Forelimb muscle (tissue), 1 donor: ENCODE measurements at regions not wholly inside any gene's neighbourhood (a gene's known extent, or its start where the extent isn't known, plus 50 kb on each side); places are given as distances from the start of the nearest gene placed in this dataset.
"Not testable (repeated sequence)": the region's sequence is repeated elsewhere in the genome, so short reads cannot be mapped to it uniquely, and the experiment has no call there.

Experiments
- DNase-seq: peaks from one replicate; pipeline ENCODE4 v3.0.0-alpha.2; 2013; ENCODE audit warnings: low read depth

DNA sequence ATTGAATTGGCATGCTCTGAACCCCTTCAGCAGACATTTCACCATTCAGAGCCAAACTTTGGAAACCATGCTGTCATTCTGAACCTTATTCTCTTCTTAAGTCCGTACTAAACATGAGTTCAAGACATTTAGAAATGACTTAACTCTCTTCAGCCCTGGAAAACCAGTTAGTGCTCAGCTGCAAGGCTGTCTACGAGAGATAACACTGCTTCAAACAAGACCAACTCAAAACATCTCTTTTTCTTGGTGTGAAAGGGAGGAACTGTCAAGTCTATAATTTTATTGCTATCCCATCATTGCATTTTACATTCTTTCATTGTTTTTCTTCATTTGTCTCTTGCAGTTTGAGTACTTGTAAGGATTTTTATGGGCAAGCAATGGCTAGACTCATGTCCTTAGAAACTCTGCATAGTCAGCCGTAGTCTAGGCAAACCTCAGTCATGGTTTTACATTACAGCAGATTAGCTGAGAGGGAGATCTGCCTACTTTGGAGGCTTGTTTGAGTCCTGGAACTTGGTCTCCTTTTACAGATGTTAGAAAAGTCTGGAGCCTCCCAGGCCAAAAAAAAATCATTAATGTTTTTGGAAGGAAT, 120.6 kb upstream of the JADE1 start:
- DNase-seq = no peak

DNA sequence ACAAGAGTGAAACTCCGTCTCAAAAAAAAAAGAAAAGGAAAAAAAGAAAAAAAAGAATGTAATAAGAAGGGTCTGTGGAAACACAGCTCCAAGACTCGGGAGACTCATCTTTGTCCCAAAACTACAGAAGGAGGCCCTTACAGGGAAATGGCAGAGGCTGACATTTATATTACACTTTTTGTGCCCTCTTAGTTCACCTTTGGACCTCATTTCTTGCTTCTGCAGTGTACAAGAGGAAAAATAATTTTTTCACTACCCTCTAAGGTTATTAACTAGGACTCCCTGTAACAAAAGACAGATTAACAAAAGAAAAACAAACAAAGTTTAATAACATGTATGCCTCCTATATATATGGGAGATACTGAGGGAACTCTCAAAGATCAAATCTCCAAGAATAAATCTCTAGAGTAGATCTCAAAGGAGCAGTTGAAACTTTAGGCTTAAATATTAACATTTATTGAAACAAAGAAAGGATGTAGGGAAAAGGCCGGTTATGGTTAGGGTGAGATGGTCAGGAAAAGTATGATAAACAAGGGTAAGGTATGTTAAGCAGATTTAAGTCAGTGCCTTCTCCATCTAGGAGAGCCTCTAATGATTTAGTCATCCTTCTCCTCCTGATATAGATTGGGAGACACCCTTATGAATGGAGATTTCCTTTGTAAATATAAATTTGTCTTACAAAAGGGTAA, 121.3 kb upstream of the JADE1 start:
- DNase-seq = no peak

DNA sequence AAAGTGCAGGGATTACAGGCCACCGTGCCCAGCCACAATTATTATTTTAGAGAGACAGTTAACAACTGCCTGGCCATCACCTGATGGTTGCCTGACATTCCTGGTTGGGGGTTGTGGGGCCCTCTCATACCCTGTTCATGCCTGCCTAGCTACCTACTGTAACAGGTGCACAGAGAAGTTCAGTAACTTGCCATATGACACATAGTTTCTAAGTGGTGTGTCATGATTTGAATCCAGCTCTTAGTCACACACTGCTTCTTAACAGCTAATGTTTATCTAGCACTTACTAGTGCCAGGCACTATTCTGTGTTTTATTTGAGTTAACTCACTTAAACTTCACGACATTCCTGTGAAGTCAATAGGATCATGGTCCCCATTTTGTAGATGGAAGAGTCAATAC, 122.7 kb upstream of the JADE1 start:
- no peak for DNase-seq

DNA sequence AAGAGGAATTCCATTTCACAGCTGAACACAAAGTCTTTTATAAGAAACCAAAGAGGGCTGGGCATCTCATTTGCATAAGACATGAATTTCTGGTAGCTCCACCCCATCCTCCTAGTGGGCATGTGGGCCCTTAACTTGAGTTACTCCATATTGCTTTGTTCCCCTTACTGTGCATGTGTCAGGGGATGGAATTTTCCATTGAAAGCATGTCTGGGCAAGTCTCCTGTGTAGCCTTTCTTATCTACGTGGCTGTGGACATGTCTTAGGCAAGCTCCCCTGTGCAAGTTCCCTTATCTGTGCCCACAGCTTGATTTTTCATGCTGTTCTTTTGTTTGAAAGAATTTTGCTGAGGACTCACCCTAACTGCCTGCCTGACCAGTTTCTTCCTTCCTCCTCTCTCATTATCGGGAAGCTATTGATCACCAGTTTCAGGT, 123.5 kb upstream of the JADE1 start:
- DNase-seq = no peak

DNA sequence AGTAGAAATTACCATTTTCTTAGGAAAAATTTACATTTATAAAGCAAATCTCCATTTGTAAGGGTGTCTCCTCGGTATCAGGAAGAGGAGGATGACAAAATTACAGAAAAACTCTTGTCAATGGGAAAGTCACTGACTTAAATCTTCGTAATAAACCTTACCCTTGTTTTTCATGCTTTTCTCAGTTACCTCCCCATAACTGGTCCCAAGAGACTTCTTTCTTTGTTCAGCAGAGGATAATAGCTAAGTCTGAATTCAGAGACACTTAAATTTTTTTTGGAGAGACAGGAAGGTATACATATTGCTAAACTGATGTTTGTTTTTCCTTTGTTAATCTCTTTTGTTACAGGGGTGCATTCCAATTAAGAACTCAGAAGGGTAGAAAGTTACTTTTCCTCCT, 125.5 kb upstream of the JADE1 start:
- DNase-seq = no peak

DNA sequence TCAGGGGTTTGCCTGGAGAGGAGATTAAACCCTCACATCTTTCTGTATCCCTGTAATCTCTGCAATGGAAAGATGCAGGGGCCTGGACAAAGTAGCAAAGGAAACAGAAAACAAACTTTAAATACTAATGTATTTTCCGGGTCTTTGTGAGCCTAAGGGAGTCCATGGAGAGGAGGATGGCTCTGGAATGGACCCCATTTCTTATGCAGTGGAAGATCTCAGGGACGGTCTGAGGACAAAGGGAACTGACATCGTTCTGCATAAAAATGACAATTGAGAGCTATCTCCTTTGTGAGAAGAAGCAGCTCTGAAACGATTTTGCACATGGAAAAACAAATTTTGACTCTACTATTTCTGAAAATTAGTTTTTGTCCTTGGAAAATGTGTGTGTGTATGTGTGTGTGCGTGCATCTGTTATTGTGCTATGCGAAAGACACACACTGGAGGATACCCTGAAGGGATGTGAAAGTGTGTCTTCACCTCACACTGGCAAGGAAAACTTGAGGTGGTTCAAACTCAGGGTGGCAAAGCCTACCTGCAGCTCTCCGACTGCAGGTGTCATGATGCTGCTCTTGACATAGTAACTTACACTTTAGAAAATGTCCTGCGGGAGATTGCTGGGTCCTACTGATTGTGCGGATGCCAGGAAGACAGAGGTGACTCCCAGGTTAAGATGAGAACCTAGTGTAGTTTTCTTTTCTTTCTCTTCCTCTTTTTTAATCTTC, 126.4 kb upstream of the JADE1 start:
- no peak for DNase-seq

DNA sequence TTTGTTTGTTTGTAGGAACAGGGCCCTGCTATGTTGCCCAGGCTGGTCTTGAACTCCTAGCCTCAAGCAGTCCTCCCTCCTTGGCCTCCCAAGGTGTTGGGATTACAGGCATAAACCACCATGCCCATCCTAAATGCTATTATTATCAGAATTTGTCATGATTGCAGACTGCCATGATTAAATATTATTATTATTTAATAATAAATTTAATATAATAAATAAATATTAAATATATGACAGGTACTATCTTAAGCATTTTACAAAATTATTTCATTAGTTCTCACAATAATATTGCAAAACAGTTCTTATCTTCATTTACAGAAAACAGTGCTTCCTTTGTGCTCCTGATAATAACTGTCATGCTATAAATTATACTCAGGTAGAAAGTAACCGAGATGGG, 133.4 kb upstream of the JADE1 start:
- DNase-seq = no peak

DNA sequence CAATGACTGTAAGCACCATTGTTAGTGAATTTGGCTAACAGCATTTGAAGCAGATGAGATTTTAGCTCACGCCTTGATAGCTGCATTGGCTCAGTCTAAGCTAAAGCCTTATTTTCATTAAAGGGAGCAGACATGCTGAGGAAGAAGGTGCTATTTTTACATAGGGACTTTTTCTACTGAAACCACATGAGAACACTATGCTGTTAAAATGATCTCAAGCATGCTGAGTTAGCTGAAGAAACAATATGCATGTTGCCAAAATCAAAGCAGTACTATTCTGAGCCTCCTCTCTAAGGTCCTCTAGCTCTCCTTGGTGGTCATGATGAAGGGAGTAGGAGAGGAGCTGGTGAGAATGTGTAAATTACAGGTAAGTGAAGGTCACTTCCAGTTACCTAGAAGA, 134.4 kb upstream of the JADE1 start:
- no peak for DNase-seq

DNA sequence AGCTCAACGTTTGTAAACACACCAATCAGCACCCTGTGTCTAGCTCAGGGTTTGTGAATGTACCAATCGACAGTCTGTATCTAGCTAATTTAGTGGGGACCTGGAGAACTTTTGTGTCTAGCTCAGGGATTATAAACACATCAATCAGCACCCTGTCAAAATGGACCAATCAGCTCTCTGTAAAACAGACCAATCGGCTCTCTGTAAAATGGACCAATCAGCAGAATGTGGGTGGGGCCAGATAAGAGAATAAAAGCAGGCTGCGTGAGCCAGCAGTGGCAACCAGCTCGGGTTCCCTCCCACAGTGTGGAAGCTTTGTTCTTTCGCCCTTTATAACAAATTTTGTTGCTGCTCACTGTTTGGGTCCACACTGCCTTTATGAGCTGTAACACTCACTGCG, 136.3 kb upstream of the JADE1 start:
- not testable (repeated sequence) for DNase-seq

DNA sequence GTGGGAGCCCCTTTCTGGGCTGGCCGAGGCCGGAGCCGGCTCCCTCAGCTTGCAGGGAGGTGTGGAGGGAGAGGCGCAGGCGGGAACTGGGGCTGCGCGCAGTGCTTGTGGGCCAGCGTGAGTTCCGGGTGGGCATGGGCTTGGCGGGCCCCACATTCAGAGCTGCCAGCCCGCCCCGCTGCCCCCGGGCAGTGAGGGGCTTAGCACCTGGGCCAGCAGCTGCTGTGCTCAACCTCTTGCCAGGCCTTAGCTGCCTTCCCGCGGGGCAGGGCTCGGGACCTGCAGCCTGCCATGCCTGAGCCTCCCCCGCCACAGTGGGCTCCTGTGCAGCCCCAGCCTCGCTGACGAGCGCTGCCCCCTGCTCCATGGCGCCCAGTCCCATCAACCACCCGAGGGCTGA, 136.9 kb upstream of the JADE1 start:
- not testable (repeated sequence) for DNase-seq

DNA sequence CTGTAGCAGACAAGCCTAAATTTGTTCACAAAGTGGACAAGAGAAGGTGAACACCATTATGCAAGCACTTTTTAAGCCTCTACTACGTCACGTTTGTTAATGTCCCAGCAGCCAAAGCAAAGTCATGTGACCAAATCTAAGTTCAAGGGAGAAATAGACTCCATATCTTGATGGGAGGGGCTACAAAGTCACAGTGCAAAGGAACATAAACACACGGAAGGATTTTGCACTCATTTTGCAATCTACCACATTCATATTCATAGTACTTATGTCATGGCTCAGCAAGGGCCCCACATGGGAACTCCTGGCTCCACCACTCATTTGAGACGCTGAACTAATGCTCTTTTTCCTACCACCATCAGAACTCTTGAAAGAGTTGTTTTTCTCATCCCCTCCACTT, 139.0 kb upstream of the JADE1 start:
- no peak for DNase-seq

DNA sequence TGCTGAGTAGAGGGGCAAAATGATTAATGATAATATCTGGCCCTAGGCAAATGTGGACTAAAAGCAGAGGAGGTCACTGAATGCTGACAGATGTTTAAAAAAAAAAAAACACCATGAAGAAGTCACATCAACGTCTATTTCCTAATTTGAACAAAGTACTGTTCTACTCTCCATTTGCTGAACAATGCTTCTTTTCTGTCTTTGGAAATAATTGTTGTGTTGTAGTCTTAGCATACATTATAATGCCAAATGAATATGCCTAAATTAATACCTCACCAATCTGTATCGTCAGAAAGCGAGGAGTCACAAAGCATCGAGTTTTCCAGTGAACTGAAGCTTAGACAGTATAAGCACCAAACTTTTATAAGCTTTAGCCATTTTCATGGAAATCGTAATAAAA, 140.9 kb upstream of the JADE1 start:
- no peak for DNase-seq

DNA sequence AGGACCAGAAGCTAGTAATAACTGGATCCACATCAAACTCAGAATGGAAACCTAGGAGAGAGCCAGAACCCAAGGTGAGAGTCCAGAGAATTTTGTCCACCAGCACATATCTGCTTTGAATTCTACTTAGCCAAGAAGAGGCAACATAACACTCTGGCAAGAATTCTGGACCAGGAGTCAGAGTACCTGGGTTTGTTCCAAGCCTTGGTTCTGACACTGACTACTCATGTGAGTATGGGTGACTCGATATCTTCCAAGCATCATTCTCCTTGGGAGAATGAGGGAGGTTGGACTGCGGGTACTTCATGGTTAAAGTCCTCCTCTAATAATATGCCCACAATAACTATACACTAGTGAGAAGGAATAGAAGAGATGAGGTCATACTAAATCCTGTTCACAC, 144.0 kb upstream of the JADE1 start:
- DNase-seq = no peak

DNA sequence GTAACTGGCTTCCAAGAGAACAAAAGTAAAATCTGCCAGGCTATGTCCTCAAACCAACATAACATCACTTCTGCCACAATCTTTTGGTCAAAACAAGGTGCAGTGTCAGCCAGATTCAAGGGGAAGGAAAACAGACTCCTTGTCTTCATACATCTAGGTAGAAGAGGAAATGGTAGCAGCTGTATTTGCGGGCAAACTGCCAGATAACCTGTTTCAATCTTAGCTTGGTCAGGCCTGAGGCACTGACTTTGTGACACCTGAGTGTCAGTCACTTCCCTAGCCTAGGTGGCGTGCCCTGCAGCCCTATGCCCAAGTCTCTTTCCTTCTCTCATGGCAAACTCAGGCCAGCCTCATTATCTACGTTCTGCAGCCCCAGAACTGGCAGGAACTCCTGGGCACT, 146.2 kb upstream of the JADE1 start:
- DNase-seq = no peak

DNA sequence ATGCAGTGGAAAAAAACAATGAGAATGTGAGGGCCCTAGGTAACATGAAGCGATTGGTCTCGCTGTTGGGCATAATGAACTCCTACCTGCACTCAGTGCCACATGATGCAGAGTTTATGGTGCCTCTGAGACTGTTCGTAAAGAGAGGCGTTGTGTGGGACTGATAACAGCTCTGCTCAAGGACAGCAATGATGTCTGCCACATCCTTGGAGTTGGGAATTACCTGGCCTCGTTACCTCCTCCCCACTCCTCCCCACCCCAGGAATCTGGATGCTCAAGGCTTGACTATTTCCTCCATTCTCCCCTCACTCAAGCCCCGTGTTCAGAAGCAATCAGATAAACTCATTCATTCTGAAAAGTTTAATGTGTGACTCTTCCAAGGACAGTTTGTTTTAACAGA, 148.0 kb upstream of the JADE1 start:
- no peak for DNase-seq

DNA sequence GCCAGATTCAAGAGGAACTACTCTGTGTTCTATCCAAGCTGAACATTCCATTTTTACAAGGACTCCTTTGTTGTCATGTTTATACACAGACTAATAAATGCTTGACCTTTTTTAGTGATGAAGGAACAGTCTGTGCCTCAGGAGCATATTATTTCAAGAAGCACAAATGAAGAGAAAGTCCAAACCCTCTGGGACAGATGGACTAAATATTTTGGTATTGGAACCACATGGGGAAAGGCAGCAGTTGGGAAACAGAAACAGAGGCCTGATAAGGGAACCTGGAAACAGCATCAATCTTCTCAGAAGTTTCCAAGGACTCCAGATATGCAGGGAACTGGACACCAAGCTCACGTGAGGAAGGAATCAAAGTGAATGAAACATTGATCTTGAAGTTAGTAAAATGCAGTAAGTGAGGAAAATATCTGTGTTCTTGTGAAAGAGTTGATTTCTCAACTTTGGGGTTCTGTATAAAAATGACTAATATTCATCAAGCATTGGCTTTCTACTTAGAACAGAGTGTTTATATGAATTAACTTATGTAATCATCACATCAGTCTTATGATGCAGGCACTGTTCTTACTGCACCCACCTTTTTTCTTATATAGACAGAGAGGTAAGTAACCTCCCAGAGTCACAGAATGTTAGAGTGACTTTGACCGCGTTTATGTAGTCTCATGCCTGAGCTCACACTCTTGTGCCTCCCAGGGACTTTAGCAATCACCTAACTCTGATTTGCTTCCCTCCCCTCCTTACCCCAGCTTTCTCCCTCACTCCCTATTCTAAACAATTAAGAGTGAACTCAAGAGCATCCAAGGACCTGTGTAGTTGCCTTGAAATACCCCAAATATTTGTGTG, 148.9 kb upstream of the JADE1 start:
- no peak for DNase-seq

DNA sequence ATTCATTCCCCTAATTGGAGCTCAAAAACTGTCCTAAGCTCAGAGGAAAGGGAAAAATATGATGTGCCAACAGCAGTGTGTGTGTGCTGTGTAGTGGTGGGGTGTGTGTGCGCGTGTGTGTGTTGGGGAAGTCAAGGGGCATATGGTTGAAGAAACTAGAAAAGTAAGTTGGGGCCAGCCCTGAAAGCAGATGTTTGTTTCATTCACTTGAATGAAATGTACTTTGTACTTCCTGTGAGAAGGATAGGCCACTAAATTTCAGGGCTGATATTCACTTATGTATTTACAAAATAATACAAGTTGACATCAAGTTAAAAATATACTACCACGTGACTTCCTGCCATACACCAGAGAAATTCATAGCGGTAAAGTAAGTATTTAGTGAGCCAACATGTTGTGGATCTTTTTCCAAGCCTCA, 151.3 kb upstream of the JADE1 start:
- DNase-seq = peak; percentile 62

DNA sequence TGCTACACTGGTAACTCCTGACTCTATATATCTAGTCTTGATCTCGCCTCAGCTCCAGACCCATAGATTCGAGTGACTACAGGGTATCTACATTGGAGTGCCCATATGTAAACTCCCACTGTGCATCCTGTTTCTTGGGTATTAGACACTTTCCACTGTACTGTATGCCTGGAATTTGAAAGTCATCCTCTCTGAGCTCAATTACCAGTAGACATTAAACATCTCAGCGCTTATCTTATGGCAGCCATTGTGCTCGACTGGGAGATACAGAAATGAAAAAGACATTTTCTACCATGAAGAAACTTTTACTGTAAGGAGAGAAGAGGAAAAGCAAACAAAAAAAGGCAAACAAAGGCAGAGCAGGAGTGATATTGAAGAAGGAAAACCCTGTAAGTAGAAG, 151.9 kb upstream of the JADE1 start:
- no peak for DNase-seq

DNA sequence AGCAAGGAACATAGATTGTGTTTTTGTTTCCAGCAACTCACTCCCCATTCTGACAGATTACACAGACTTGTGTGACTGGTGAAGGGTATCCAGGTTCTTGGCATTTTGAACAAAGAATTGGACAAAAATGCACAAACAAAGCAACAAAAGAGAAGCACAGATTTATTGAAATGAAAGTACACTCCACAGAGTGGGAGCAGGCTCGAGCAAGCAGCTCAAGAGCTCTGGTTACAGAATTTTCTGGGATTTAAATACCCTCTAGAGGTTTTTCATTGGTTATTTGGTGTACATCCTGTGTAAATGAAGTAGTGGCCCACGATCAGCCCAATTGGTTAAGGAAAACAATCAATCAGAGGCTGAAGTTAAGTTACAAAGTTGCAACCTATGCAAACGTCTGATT, 155.0 kb upstream of the JADE1 start:
- DNase-seq = no peak

DNA sequence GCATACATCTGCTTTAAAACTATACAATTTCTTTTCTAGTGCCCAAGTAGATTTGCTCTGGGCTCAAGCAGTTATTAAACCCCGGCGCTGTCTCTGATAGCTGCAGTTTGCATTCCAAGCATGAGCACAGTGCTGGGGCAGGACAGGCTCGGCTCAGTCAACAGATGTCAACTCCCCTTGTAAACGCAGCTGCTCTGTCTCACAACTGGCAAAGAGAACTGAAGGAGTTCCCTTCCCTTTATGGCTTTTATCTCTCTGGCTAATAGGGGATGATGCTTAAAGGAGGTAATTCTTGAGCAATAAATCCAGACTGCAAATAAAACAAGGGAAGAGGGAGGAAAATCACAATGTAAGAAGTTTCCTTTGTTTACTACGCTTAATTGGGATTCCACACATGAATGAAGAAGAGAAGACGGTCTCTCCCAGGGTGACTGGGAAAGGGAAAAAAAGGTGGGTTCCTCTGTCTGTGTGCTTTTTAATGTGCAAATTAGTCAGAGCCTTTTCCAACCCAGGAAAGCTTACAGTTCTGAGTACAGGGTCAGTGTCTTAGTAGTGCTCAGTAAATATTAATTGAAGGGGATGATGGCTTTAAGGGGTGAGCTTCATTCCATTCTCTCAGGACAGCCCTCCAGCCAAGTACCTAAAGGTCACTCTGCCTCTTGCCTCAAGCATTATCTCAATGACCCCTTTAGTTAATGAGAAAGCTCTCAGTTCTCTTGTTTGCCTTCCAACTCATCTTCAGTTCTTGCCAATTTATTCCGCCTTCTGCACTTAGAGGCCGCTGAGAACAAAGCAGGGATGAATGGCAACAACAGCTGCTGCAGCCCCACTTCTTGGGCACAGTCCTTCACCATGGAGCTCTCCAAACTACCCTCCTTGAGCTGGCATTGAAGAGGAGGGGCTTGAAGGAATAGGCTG, 155.7 kb upstream of the JADE1 start:
- no peak for DNase-seq

DNA sequence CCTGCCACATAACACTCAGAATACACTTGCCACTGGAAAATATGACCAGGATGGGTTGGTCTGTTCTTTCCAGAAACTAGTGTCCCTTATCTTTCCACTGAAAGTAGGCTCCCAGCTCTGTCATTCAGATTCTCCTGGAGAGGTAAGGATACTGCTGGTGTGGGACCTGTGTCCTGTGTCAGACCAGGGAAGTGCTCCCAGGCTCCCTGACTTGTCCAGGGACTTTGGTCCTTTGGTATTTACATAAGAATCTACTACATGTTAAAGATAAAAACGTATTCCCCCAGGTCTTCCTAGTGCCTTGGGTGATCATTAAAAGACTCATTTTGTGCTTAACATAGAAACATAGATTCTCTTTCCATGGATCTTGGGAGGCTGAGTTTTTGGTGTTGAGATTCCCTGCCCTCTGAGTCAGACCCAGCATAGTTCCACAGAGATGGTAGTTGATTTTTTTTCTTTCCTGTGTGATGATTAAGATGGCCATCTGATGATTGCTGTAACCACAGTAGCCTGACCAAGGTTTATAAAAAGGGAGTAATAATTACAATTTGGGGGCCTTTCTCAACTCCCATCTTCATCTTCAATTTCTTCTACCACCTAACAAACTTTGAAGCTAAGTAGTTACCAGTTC, 159.8 kb upstream of the JADE1 start:
- DNase-seq = no peak
